ENCODE measurements at regions not wholly inside any gene's neighbourhood (a gene's known extent, or its start where the extent isn't known, plus 50 kb on each side); places are given as distances from the start of the nearest gene placed in this dataset.

GRCh38 chr21:15436031-15436430 lies 293.8 kb upstream of the USP25 start:
- ATAC-seq (no peak), DNase-seq (no peak)
- WGBS (ENCODE audit: insufficient coverage): 53% methylated on average over 1 of the region's 1 CpG
- H3K27ac Mint-ChIP-seq: no peak overlapping the region
- no peak overlapping the region for H3K27ac ChIP-seq (ENCODE audit: low read length)
- no peaks in the 10 kb centered on the region for H3K27me3 ChIP-seq (ENCODE audit: control insufficient read depth, insufficient read depth, low read length)
- H3K4me1 Mint-ChIP-seq: no peaks in the 10 kb centered on the region
- no peaks in the 10 kb centered on the region for H3K9me3 Mint-ChIP-seq
- H3K4me3 Mint-ChIP-seq: no peak overlapping the region
- H3K9me3 ChIP-seq (ENCODE audit: control insufficient read depth, insufficient read depth, low read length): no peaks in the 10 kb centered on the region
- TF ChIP-seq CTCF (IDR thresholded peaks at IDR 0.05): no peak
- intact Hi-C loops (cut with micrococcal nuclease): no loop called here
- no peak overlapping the region for H3K4me3 ChIP-seq (ENCODE audit: low read length)
- H3K4me1 ChIP-seq (ENCODE audit: control insufficient read depth, insufficient read depth, low read length): no peaks in the 10 kb centered on the region
- H3K36me3 ChIP-seq (ENCODE audit: control insufficient read depth, insufficient read depth, low read length): no peaks in the 10 kb centered on the region
- peaks cover 0 to 3% of the 10 kb centered on the region in 2 donors for H3K27me3 Mint-ChIP-seq (ENCODE audit: low read depth in 2 of 2)
- no peaks in the 10 kb centered on the region for H3K36me3 Mint-ChIP-seq

- 4% methylated on average over 2 of the region's 2 CpGs for WGBS (ENCODE audit: insufficient coverage)
- no peaks in the 10 kb centered on the region for H3K4me1 ChIP-seq (ENCODE audit: control insufficient read depth, insufficient read depth, low read length)
- no peak for DNase-seq
- Mint-ChIP-seq H3K4me3 (no peak overlapping the region), H3K36me3 (no peaks in the 10 kb centered on the region), H3K4me1 (no peaks in the 10 kb centered on the region), H3K9me3 (no peaks in the 10 kb centered on the region), H3K27ac (no peak overlapping the region), H3K27me3 (ENCODE audit: low read depth in 2 of 2) (no peaks in the 10 kb centered on the region)
- no peak for ATAC-seq
- intact Hi-C loops (cut with micrococcal nuclease): no loop called here
- H3K27me3 ChIP-seq (ENCODE audit: control insufficient read depth, insufficient read depth, low read length): no peaks in the 10 kb centered on the region
- H3K4me3 ChIP-seq (ENCODE audit: low read length): no peak overlapping the region
- no peaks in the 10 kb centered on the region for H3K9me3 ChIP-seq (ENCODE audit: control insufficient read depth, insufficient read depth, low read length)
- H3K36me3 ChIP-seq (ENCODE audit: control insufficient read depth, insufficient read depth, low read length): no peaks in the 10 kb centered on the region
- no peak for TF ChIP-seq CTCF (IDR thresholded peaks at IDR 0.05)
- H3K27ac ChIP-seq (ENCODE audit: low read length): no peak overlapping the region
Observed at GRCh38 chr21:15437883-15438282, 291.9 kb upstream of the USP25 start.

- no peak overlapping the region for H3K27ac ChIP-seq (ENCODE audit: low read length)
- H3K4me1 ChIP-seq (ENCODE audit: control insufficient read depth, insufficient read depth, low read length): no peaks in the 10 kb centered on the region
- H3K9me3 ChIP-seq (ENCODE audit: control insufficient read depth, insufficient read depth, low read length): no peaks in the 10 kb centered on the region
- Mint-ChIP-seq H3K27me3 (ENCODE audit: low read depth in 2 of 2) (no peaks in the 10 kb centered on the region), H3K36me3 (no peaks in the 10 kb centered on the region), H3K4me3 (no peak overlapping the region), H3K9me3 (no peaks in the 10 kb centered on the region), H3K27ac (no peak overlapping the region), H3K4me1 (no peaks in the 10 kb centered on the region)
- H3K4me3 ChIP-seq (ENCODE audit: low read length): no peak overlapping the region
- TF ChIP-seq CTCF (IDR thresholded peaks at IDR 0.05): no peak
- WGBS (ENCODE audit: insufficient coverage): 50% methylated on average over 1 of the region's 1 CpG
- H3K36me3 ChIP-seq (ENCODE audit: control insufficient read depth, insufficient read depth, low read length): no peaks in the 10 kb centered on the region
- DNase-seq: no peak
- H3K27me3 ChIP-seq (ENCODE audit: control insufficient read depth, insufficient read depth, low read length): no peaks in the 10 kb centered on the region
- ATAC-seq: no peak
- intact Hi-C loops (cut with micrococcal nuclease): no loop called here
Observed at GRCh38 chr21:15439726-15440125, 290.1 kb upstream of the USP25 start.

- Mint-ChIP-seq H3K4me3 (no peak overlapping the region), H3K27me3 (ENCODE audit: low read depth in 2 of 2) (no peaks in the 10 kb centered on the region), H3K9me3 (no peaks in the 10 kb centered on the region), H3K36me3 (no peaks in the 10 kb centered on the region), H3K4me1 (no peaks in the 10 kb centered on the region), H3K27ac (no peak overlapping the region)
- TF ChIP-seq CTCF (IDR thresholded peaks at IDR 0.05): no peak
- ATAC-seq (no peak), DNase-seq (no peak)
- no peaks in the 10 kb centered on the region for H3K27me3 ChIP-seq (ENCODE audit: control insufficient read depth, insufficient read depth, low read length)
- 44% methylated on average over 3 of the region's 3 CpGs for WGBS (ENCODE audit: insufficient coverage)
- intact Hi-C loops (cut with micrococcal nuclease): no loop called here
- no peaks in the 10 kb centered on the region for H3K4me1 ChIP-seq (ENCODE audit: control insufficient read depth, insufficient read depth, low read length)
- no peaks in the 10 kb centered on the region for H3K36me3 ChIP-seq (ENCODE audit: control insufficient read depth, insufficient read depth, low read length)
- no peaks in the 10 kb centered on the region for H3K9me3 ChIP-seq (ENCODE audit: control insufficient read depth, insufficient read depth, low read length)
- H3K27ac ChIP-seq (ENCODE audit: low read length): no peak overlapping the region
- no peak overlapping the region for H3K4me3 ChIP-seq (ENCODE audit: low read length)
Observed at GRCh38 chr21:15441060-15441493, 288.7 kb upstream of the USP25 start.
